ENCODE measurements at regions not wholly inside any gene's neighbourhood (a gene's known extent, or its start where the extent isn't known, plus 50 kb on each side); places are given as distances from the start of the nearest gene placed in this dataset.

- TF ChIP-seq CTCF (conservative IDR thresholded peaks at IDR 0.05; ENCODE audit: low read length) (no peak), EZH2phosphoT487 (IDR thresholded peaks at IDR 0.05; ENCODE audit: borderline replicate concordance, low read depth, low read length) (no peak)
Measured at GRCh38 chr20:60751826-60752225, 500.2 kb upstream of the CDH4 start.

All from OCI-LY7 (cell line).